ENCODE measurements at regions not wholly inside any gene's neighbourhood (a gene's known extent, or its start where the extent isn't known, plus 50 kb on each side); places are given as distances from the start of the nearest gene placed in this dataset.

DNA sequence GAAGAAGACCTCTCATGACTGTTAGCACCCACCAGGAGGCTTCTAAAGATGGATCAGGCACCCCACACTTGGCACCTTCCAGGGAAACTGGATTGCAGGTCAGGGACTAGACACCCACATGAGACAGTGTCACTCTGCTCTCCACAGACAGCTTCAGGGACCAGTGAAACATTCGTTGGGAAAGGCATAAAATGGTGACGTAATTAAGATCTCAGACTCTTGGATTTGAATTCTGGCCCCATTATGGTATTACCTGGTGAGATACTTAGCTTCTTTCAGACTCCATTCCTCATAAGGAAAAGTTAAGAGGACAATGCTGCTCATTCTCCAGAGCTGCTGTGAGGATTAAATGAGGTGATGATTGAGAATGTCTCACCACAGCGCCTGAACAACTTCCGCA, 261.1 kb downstream of the ARRDC4 start:
- no peak overlapping the region for H3K27ac ChIP-seq
- TF ChIP-seq ZFX (IDR thresholded peaks at IDR 0.05) = no peak
- TF ChIP-seq, protein P1, sequence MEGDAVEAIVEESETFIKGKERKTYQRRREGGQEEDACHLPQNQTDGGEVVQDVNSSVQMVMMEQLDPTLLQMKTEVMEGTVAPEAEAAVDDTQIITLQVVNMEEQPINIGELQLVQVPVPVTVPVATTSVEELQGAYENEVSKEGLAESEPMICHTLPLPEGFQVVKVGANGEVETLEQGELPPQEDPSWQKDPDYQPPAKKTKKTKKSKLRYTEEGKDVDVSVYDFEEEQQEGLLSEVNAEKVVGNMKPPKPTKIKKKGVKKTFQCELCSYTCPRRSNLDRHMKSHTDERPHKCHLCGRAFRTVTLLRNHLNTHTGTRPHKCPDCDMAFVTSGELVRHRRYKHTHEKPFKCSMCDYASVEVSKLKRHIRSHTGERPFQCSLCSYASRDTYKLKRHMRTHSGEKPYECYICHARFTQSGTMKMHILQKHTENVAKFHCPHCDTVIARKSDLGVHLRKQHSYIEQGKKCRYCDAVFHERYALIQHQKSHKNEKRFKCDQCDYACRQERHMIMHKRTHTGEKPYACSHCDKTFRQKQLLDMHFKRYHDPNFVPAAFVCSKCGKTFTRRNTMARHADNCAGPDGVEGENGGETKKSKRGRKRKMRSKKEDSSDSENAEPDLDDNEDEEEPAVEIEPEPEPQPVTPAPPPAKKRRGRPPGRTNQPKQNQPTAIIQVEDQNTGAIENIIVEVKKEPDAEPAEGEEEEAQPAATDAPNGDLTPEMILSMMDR (conservative IDR thresholded peaks at IDR 0.05) = no peak

- H3K27ac ChIP-seq = no peak overlapping the region
- no peak for TF ChIP-seq ZFX (IDR thresholded peaks at IDR 0.05)
- TF ChIP-seq, protein P1 (conservative IDR thresholded peaks at IDR 0.05) = no peak
These were observed 265.6 kb downstream of the ARRDC4 start for GRCh38 chr15:98226149-98226548.

DNA sequence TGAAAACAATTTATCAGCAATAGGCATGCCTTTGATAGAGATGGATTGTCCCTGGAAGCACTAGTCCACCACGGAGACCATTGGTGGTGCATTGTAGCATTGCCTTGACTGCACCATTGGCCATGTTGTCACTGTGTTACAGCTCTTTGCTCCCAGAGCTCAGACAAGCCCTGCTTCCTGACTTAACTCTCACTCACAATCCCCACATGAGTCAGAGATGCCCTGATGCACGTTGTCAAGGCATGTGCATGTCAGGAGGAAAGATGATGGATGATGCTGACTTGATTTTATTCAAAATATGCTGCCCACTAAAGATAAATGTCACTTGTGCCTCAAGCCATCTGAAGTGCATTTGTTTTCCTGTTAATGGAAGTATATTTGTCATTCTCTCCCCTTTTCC, 266.1 kb downstream of the ARRDC4 start:
- no peak overlapping the region for H3K27ac ChIP-seq
- no peak for TF ChIP-seq ZFX (IDR thresholded peaks at IDR 0.05)
- TF ChIP-seq, protein P1 (conservative IDR thresholded peaks at IDR 0.05) = no peak

GRCh38 chr15:98228846-98229245, 268.3 kb downstream of the ARRDC4 start:
- TF ChIP-seq, protein P1 (conservative IDR thresholded peaks at IDR 0.05) = no peak
- no peak for TF ChIP-seq ZFX (IDR thresholded peaks at IDR 0.05)

DNA sequence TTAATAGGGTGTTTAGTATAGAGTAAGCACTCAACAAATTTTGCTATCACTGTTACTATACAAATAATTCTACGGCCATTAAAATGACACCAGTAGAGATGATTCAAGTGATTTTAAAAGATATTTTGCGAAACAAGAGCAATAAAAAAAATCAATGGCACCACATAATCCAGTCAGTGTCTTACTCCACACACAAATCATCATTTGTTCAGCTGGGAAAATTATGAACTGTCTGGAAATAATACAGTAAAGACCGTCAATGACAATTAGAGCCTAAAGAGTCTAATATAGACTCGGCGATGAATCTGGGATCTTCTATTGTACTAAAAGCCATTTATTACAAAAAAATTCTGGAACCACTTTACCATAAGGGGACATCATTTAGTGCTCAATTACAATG, 270.5 kb downstream of the ARRDC4 start:
- H3K27ac ChIP-seq = no peak overlapping the region
- TF ChIP-seq, protein P1 (conservative IDR thresholded peaks at IDR 0.05) = no peak
- TF ChIP-seq ZFX (IDR thresholded peaks at IDR 0.05) = no peak

More at GRCh38 chr15:98228846-98229245, 268.3 kb downstream of the ARRDC4 start:
- no peak overlapping the region for H3K27ac ChIP-seq

GRCh38 chr15:98231696-98232440, 271.4 kb downstream of the ARRDC4 start:
- no peak overlapping the region for H3K27ac ChIP-seq
- TF ChIP-seq ZFX (IDR thresholded peaks at IDR 0.05) = no peak
- TF ChIP-seq, protein P1 (conservative IDR thresholded peaks at IDR 0.05) = no peak

DNA sequence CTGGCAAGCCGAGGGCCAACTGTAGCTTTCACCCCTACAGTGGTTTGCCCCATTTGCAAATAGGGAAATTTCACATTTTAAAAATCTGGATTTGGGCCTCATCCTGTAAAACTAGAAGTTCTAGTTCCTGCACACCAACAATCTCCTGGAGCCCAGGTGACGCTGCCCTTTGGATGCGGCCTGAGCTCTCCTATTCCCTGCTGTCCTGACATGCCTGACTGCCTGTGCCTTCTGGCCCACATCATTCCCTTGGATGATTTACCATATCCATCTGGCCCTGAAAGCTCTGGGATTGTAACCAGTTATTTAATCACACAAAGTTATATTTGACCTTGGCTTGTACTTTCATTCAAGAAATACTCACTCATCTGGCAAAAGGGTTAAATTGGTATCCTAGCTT, 272.3 kb downstream of the ARRDC4 start:
- no peak overlapping the region for H3K27ac ChIP-seq
- no peak for TF ChIP-seq ZFX (IDR thresholded peaks at IDR 0.05)
- TF ChIP-seq, protein P1 (conservative IDR thresholded peaks at IDR 0.05) = no peak
